MM.1S (cell line): ENCODE measurements at regions not wholly inside any gene's neighbourhood (a gene's known extent, or its start where the extent isn't known, plus 50 kb on each side); places are given as distances from the start of the nearest gene placed in this dataset.

Experiments used
- EZH2 ChIP-seq: fragments of 300-600 bp; sonication (generic); optimal IDR thresholded peaks from 2 replicates; pipeline ENCODE3; 2017; ENCODE audit warnings: low read depth, mild to moderate bottlenecking, antibody characterized with exemption, low read length, mixed read lengths
- EZH2phosphoT487 ChIP-seq: fragments of 300-600 bp; sonication (generic); IDR thresholded peaks from 2 replicates; pipeline ENCODE4 v1.6.1; 2018; ENCODE audit warnings: antibody characterized with exemption, low read length
- TF ChIP-seq, protein P1 (sequence below): fragments of 300-600 bp; sonication (generic); IDR thresholded peaks from 2 replicates; pipeline ENCODE4 v1.5.1; 2016; ENCODE audit warnings: antibody characterized with exemption, low read length, mixed read lengths

- TF ChIP-seq, protein P1, sequence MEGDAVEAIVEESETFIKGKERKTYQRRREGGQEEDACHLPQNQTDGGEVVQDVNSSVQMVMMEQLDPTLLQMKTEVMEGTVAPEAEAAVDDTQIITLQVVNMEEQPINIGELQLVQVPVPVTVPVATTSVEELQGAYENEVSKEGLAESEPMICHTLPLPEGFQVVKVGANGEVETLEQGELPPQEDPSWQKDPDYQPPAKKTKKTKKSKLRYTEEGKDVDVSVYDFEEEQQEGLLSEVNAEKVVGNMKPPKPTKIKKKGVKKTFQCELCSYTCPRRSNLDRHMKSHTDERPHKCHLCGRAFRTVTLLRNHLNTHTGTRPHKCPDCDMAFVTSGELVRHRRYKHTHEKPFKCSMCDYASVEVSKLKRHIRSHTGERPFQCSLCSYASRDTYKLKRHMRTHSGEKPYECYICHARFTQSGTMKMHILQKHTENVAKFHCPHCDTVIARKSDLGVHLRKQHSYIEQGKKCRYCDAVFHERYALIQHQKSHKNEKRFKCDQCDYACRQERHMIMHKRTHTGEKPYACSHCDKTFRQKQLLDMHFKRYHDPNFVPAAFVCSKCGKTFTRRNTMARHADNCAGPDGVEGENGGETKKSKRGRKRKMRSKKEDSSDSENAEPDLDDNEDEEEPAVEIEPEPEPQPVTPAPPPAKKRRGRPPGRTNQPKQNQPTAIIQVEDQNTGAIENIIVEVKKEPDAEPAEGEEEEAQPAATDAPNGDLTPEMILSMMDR = no peak
- no peak for TF ChIP-seq EZH2
- TF ChIP-seq EZH2phosphoT487 = no peak
Observed at GRCh38 chr16:48446534-48446920, 61.3 kb upstream of the SIAH1 start.
